ENCODE measurements at regions not wholly inside any gene's neighbourhood (a gene's known extent, or its start where the extent isn't known, plus 50 kb on each side); places are given as distances from the start of the nearest gene placed in this dataset.

GRCh38 chr10:110373059-110373458 is 68.3 kb upstream of the SMNDC1 start:
- no peak for DNase-seq (ENCODE audit: low spot score)
- no peak for TF ChIP-seq CTCF (IDR thresholded peaks at IDR 0.05; ENCODE audit: borderline replicate concordance, control extremely low read depth, extremely low read depth, insufficient read depth, missing control alignments)
- in situ Hi-C loops (cut with MboI; ENCODE audit: low sequenced_read_pairs, unreplicated experiment) = no loop called here

DNA sequence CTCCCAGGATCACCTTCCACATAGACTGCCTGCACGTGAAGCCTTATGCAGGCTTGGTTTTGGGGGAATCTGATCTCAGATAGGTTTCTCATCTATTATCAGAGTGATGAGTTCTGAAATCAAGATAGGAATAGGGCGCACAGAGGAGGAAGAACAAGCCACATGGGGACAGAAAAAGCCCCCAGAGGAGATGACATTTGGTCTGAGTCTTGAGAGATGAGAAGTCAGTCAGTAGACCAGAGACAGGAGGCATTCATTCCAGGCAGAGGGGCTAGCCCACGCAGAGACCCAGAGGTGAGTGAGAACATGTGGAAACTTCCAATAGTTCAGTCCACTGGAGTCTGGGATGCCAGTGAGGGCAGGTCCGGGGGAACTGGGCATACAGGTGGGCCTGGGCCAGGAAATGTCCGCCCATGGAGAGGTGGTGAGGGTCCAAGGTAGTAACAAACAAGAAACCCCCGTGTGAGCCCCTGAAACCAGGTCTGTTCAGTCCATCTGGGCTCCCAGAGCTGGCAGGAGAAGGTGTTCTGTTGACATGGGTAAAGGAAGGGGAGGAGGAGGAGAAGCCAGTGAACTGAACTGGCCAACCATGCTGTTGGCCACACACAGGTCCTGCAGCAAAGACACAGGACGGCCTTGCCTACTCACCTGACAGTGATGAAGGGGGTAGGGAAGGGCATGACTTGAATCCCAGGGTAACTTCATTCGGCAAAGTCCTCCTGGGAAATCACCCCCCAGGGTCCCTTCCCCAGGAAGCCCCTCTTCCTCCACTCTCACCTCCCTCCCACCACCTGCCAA is 69.3 kb upstream of the SMNDC1 start:
- TF ChIP-seq CTCF (IDR thresholded peaks at IDR 0.05; ENCODE audit: borderline replicate concordance, control extremely low read depth, extremely low read depth, insufficient read depth, missing control alignments) = no peak
- in situ Hi-C loops (cut with MboI; ENCODE audit: low sequenced_read_pairs, unreplicated experiment) = no loop called here
- no peak for DNase-seq (ENCODE audit: low spot score)

DNA sequence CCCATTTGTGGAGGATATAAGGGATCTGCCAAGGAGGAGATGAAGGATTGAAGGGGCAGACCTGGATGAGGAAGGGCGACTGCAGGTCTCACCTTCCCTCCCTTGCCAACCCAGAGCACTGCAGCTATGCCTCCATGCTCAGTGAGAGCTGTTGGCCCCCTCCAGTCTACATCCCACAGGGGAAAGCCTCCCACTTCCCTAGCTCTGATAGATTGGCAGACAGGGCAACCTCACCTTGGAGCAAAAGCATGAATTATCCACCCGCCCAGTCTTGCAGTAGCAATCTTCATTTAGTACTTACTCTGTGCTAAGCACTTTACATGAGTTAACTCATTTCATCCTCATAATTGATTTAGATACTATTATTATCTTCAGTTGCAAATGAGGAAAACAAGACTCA is 70.4 kb upstream of the SMNDC1 start:
- no peak for TF ChIP-seq CTCF (IDR thresholded peaks at IDR 0.05; ENCODE audit: borderline replicate concordance, control extremely low read depth, extremely low read depth, insufficient read depth, missing control alignments)
- in situ Hi-C loops (cut with MboI; ENCODE audit: low sequenced_read_pairs, unreplicated experiment) = no loop called here

DNA sequence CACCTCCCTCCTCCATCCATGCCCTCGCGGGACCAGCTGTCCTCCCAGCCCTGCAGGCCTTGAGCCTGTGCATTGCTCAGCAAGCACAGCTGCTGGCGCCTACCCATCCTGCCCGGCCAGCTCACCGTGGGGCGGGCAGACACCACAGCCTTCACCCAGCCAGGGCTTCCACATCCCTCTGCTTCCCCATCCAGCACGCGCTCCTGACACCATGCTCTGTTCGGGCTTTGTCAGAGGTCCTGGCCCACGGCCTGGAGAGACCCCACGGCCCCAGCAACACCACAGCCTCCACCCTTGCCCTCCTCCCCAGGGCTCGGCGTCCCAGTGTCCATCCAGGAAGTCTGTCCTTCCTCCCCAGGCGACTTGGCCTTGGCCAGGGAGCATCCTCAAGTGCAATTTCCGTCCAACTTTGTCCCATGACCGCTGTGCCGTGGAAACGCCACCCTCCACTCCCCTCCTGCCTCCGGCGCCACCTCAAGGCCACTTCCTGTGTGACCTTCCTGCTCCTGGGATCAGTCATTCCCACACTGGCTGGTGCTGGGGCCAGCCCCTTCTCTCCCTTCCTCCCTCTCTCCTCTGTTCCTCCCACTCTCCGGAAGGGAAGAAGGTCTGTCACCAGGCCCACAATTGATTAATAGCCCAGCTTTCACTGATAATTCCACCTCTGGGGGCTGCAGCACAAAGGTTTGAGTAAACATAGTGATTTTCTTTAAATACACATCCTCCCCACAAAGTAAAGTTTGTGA is 71.5 kb upstream of the SMNDC1 start:
- in situ Hi-C loops (cut with MboI; ENCODE audit: low sequenced_read_pairs, unreplicated experiment) = no loop called here
- no peak for DNase-seq (ENCODE audit: low spot score)
- TF ChIP-seq CTCF (IDR thresholded peaks at IDR 0.05; ENCODE audit: borderline replicate concordance, control extremely low read depth, extremely low read depth, insufficient read depth, missing control alignments) = no peak

More for the DNA sequence above, 70.4 kb upstream of the SMNDC1 start:
- no peak for DNase-seq (ENCODE audit: low spot score)

DNA sequence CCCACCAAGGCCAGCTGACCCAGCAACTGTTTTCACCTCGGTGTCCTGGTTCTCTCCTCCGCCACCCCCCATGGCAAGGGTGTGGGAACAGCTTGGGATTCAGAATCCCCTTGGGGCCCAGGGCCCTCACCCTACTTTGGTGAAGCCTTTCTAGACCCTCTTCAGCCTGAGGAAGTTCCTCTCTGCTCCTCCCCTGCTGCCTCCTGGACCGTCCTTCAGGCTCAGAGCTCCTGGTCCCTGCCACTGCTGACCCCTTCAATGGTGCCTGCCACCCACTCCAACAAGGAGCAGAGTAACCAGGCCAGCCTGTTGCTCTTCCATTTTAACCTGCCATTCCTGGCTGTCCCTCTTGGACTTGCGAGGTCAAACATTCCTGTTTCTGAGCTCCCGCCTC is 72.0 kb upstream of the SMNDC1 start:
- in situ Hi-C loops (cut with MboI; ENCODE audit: low sequenced_read_pairs, unreplicated experiment) = no loop called here
- no peak for DNase-seq (ENCODE audit: low spot score)
- no peak for TF ChIP-seq CTCF (IDR thresholded peaks at IDR 0.05; ENCODE audit: borderline replicate concordance, control extremely low read depth, extremely low read depth, insufficient read depth, missing control alignments)

DNA sequence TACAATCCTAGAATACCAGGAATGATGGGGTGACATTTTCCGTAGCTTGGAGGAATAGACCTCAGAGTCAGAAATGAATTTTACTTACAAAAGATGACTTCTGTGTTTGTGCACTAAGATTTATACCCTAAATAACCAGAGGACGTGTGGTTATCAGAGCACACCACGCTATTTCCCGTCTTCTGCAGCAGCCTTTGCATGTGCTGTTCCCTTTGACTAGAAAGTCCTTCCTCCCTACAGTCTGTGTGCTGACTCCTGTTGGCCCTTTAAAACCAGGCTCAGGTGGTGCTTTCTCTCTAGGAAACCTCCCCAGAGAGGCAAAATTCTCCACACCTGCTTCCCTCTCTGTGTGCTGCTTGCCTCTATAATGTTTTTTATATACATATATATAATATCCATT is 73.3 kb upstream of the SMNDC1 start:
- TF ChIP-seq CTCF (IDR thresholded peaks at IDR 0.05; ENCODE audit: borderline replicate concordance, control extremely low read depth, extremely low read depth, insufficient read depth, missing control alignments) = no peak
- in situ Hi-C loops (cut with MboI; ENCODE audit: low sequenced_read_pairs, unreplicated experiment) = no loop called here
- no peak for DNase-seq (ENCODE audit: low spot score)

All from GM13976 (cell line).